ENCODE measurements at regions not wholly inside any gene's neighbourhood (a gene's known extent, or its start where the extent isn't known, plus 50 kb on each side); places are given as distances from the start of the nearest gene placed in this dataset.
"Not testable (repeated sequence)": the region's sequence is repeated elsewhere in the genome, so short reads cannot be mapped to it uniquely, and the experiment has no call there.

GRCh38 chr5:56670916-56671315, 144.4 kb upstream of the MAP3K1 start:
- DNase-seq (ENCODE audit: low read depth), result no peak
- in situ Hi-C loops (cut with HindIII; ENCODE audit: low pct_unique_long_range_greater_than_20kb, low sequenced_read_pairs), result no loop called here

- DNase-seq (ENCODE audit: low read depth), result no peak
These were observed 145.5 kb upstream of the MAP3K1 start for GRCh38 chr5:56669534-56670483.

GRCh38 chr5:56668996-56669395, 146.4 kb upstream of the MAP3K1 start:
- in situ Hi-C loops (cut with HindIII; ENCODE audit: low pct_unique_long_range_greater_than_20kb, low sequenced_read_pairs), result no loop called here
- no peak for DNase-seq (ENCODE audit: low read depth)

More at GRCh38 chr5:56669534-56670483, 145.5 kb upstream of the MAP3K1 start:
- in situ Hi-C loops (cut with HindIII; ENCODE audit: low pct_unique_long_range_greater_than_20kb, low sequenced_read_pairs), result no loop called here

- in situ Hi-C loops (cut with HindIII; ENCODE audit: low pct_unique_long_range_greater_than_20kb, low sequenced_read_pairs), result no loop called here
- DNase-seq (ENCODE audit: low read depth), result no peak
These were observed 147.7 kb upstream of the MAP3K1 start for GRCh38 chr5:56667692-56668091.

- in situ Hi-C loops (cut with HindIII; ENCODE audit: low pct_unique_long_range_greater_than_20kb, low sequenced_read_pairs), result no loop called here
- no peak for DNase-seq (ENCODE audit: low read depth)
These were observed 148.4 kb upstream of the MAP3K1 start for GRCh38 chr5:56666901-56667300.

GRCh38 chr5:56665117-56665516, 150.2 kb upstream of the MAP3K1 start:
- in situ Hi-C loops (cut with HindIII; ENCODE audit: low pct_unique_long_range_greater_than_20kb, low sequenced_read_pairs), result not testable (repeated sequence)
- DNase-seq (ENCODE audit: low read depth), result peak; percentile 24

GRCh38 chr5:56664025-56664424, 151.3 kb upstream of the MAP3K1 start:
- DNase-seq (ENCODE audit: low read depth), result no peak
- in situ Hi-C loops (cut with HindIII; ENCODE audit: low pct_unique_long_range_greater_than_20kb, low sequenced_read_pairs), result no loop called here

- in situ Hi-C loops (cut with HindIII; ENCODE audit: low pct_unique_long_range_greater_than_20kb, low sequenced_read_pairs), result no loop called here
- DNase-seq (ENCODE audit: low read depth), result no peak
These were observed 151.8 kb upstream of the MAP3K1 start for GRCh38 chr5:56663523-56663922.

GRCh38 chr5:56662893-56663292, 152.5 kb upstream of the MAP3K1 start:
- in situ Hi-C loops (cut with HindIII; ENCODE audit: low pct_unique_long_range_greater_than_20kb, low sequenced_read_pairs), result no loop called here
- DNase-seq (ENCODE audit: low read depth), result no peak

GRCh38 chr5:56659971-56660370, 155.4 kb upstream of the MAP3K1 start:
- in situ Hi-C loops (cut with HindIII; ENCODE audit: low pct_unique_long_range_greater_than_20kb, low sequenced_read_pairs), result no loop called here
- DNase-seq (ENCODE audit: low read depth), result no peak

- in situ Hi-C loops (cut with HindIII; ENCODE audit: low pct_unique_long_range_greater_than_20kb, low sequenced_read_pairs), result no loop called here
- no peak for DNase-seq (ENCODE audit: low read depth)
These were observed 156.4 kb upstream of the MAP3K1 start for GRCh38 chr5:56658972-56659371.

- in situ Hi-C loops (cut with HindIII; ENCODE audit: low pct_unique_long_range_greater_than_20kb, low sequenced_read_pairs), result no loop called here
- DNase-seq (ENCODE audit: low read depth), result peak; percentile 23
These were observed 158.3 kb upstream of the MAP3K1 start for GRCh38 chr5:56656846-56657726.

- DNase-seq (ENCODE audit: low read depth), result no peak
- in situ Hi-C loops (cut with HindIII; ENCODE audit: low pct_unique_long_range_greater_than_20kb, low sequenced_read_pairs), result no loop called here
These were observed 163.5 kb upstream of the MAP3K1 start for GRCh38 chr5:56651893-56652292.

GRCh38 chr5:56650386-56650785, 165.0 kb upstream of the MAP3K1 start:
- DNase-seq (ENCODE audit: low read depth), result no peak
- in situ Hi-C loops (cut with HindIII; ENCODE audit: low pct_unique_long_range_greater_than_20kb, low sequenced_read_pairs), result no loop called here

- no peak for DNase-seq (ENCODE audit: low read depth)
- in situ Hi-C loops (cut with HindIII; ENCODE audit: low pct_unique_long_range_greater_than_20kb, low sequenced_read_pairs), result loop anchor here (10.0 kb wide), 1 partner anchor 615 kb away; no protein-coding TSS in a partner anchor
These were observed 165.8 kb upstream of the MAP3K1 start for GRCh38 chr5:56649569-56649968.

- no peak for DNase-seq (ENCODE audit: low read depth)
- in situ Hi-C loops (cut with HindIII; ENCODE audit: low pct_unique_long_range_greater_than_20kb, low sequenced_read_pairs), result loop anchor here (10.0 kb wide), 1 partner anchor 616 kb away; no protein-coding TSS in a partner anchor
These were observed 166.8 kb upstream of the MAP3K1 start for GRCh38 chr5:56648460-56649034.

GRCh38 chr5:56647099-56647850, 168.1 kb upstream of the MAP3K1 start:
- no peak for DNase-seq (ENCODE audit: low read depth)
- in situ Hi-C loops (cut with HindIII; ENCODE audit: low pct_unique_long_range_greater_than_20kb, low sequenced_read_pairs), result loop anchor here (10.0 kb wide), 1 partner anchor 618 kb away; no protein-coding TSS in a partner anchor
